Trophoblast cell (in vitro differentiated cells and primary cell): ENCODE measurements at regions not wholly inside any gene's neighbourhood (a gene's known extent, or its start where the extent isn't known, plus 50 kb on each side); places are given as distances from the start of the nearest gene placed in this dataset.

ENCODE experiments used
- DNase-seq, 2 donors: peaks; one replicate each; pipeline ENCODE4 v3.0.0-alpha.2; 2016
- H2AFZ ChIP-seq: 2 replicates; pipeline ENCODE4 v1.6.1; 2013; ENCODE audit warnings: low read length, moderate library complexity, mild to moderate bottlenecking; ENCODE audit not compliant: insufficient read depth, poor library complexity
- H2AK5ac ChIP-seq: 2 replicates; pipeline ENCODE4 v1.6.1; 2013; ENCODE audit warnings: mild to moderate bottlenecking, low read length
- H2BK120ac ChIP-seq: 2 replicates; pipeline ENCODE4 v1.6.1; 2013; ENCODE audit warnings: low read length, mild to moderate bottlenecking, moderate library complexity; ENCODE audit not compliant: insufficient read depth, poor library complexity
- H2BK12ac ChIP-seq: 2 replicates; pipeline ENCODE4 v1.6.1; 2013; ENCODE audit warnings: mild to moderate bottlenecking, low read length, moderate library complexity
- H2BK5ac ChIP-seq: 2 replicates; pipeline ENCODE4 v1.6.1; 2013; ENCODE audit warnings: low read length, low read depth, moderate library complexity, mild to moderate bottlenecking; ENCODE audit not compliant: poor library complexity
- H3K14ac ChIP-seq: 2 replicates; pipeline ENCODE4 v1.6.1; 2013; ENCODE audit warnings: mild to moderate bottlenecking, low read length
- H3K18ac ChIP-seq: 2 replicates; pipeline ENCODE4 v1.6.1; 2013; ENCODE audit warnings: mild to moderate bottlenecking, low read length
- H3K23ac ChIP-seq: 2 replicates; pipeline ENCODE4 v1.6.1; 2013; ENCODE audit warnings: low read length
- H3K27ac ChIP-seq: 2 replicates; pipeline ENCODE4 v1.5.1; 2013; ENCODE audit warnings: low read depth, mild to moderate bottlenecking, inconsistent platforms, low read length, moderate library complexity
- H3K27me3 ChIP-seq: 2 replicates; pipeline ENCODE4 v1.6.1; 2013; ENCODE audit warnings: inconsistent platforms, mild to moderate bottlenecking, low read length, moderate library complexity; ENCODE audit not compliant: insufficient read depth
- H3K36me3 ChIP-seq, 2 experiments: 1 replicate in 1 of 2; 2 replicates in 1 of 2; pipeline ENCODE4 v1.6.1; 2013; ENCODE audit warnings: low read length in 2 of 2, mild to moderate bottlenecking in 2 of 2, moderate library complexity in 1 of 2; ENCODE audit not compliant: insufficient read depth in 2 of 2, control insufficient read depth in 1 of 2
- H3K4ac ChIP-seq: 2 replicates; pipeline ENCODE4 v1.6.1; 2013; ENCODE audit warnings: low read depth, mild to moderate bottlenecking, low read length, moderate library complexity
- H3K4me1 ChIP-seq, 2 experiments: 1 replicate in 1 of 2; 2 replicates in 1 of 2; pipeline ENCODE4 v1.6.1; 2013; ENCODE audit warnings: low read length in 2 of 2, mild to moderate bottlenecking in 2 of 2, moderate library complexity in 1 of 2; ENCODE audit not compliant: insufficient read depth in 2 of 2, control insufficient read depth in 1 of 2
- H3K4me2 ChIP-seq: 2 replicates; pipeline ENCODE4 v1.6.1; 2013; ENCODE audit warnings: inconsistent platforms, mild to moderate bottlenecking, low read length, moderate library complexity
- H3K4me3 ChIP-seq: 2 replicates; pipeline ENCODE4 v1.5.1; 2013; ENCODE audit warnings: mild to moderate bottlenecking, low read depth, low read length, inconsistent platforms
- H3K79me1 ChIP-seq: one replicate; pipeline ENCODE4 v1.6.1; 2013; ENCODE audit warnings: low read length
- H3K79me2 ChIP-seq: 2 replicates; pipeline ENCODE4 v1.6.1; 2013; ENCODE audit warnings: low read length, mild to moderate bottlenecking; ENCODE audit not compliant: control insufficient read depth, insufficient read depth, poor library complexity
- H3K9ac ChIP-seq: 2 replicates; pipeline ENCODE4 v1.6.1; 2013; ENCODE audit warnings: mild to moderate bottlenecking, low read length
- H3K9me3 ChIP-seq: 2 replicates; pipeline ENCODE4 v1.6.1; 2013; ENCODE audit warnings: low read depth, mild to moderate bottlenecking, control low read depth, inconsistent platforms, low read length; ENCODE audit not compliant: insufficient read depth
- H4K12ac ChIP-seq: 2 replicates; pipeline ENCODE4 v1.6.1; 2013; ENCODE audit warnings: low read depth, mild to moderate bottlenecking, low read length, moderate library complexity
- H4K8ac ChIP-seq: 2 replicates; pipeline ENCODE4 v1.6.1; 2013; ENCODE audit warnings: low read depth, mild to moderate bottlenecking, low read length, moderate library complexity
- H4K91ac ChIP-seq: one replicate; pipeline ENCODE4 v1.6.1; 2013; ENCODE audit warnings: low read depth, mild to moderate bottlenecking, low read length, moderate library complexity
- WGBS: extraction: QIAGEN DNeasy Blood & Tissue Kit; methylation state at CpG from one replicate; pipeline ENCODE4 v1.1.7; 2013; ENCODE audit warnings: missing lambda C conversion rate; ENCODE audit not compliant: insufficient read length, insufficient coverage; ENCODE audit errors: extremely low coverage; 5-methylcytosine and 5-hydroxymethylcytosine counted together

GRCh38 chr20:39605361-39605760, 643.2 kb downstream of the DHX35 start:
- Histone ChIP-seq H3K4me2 (no peak overlapping the region), H3K9ac (no peak overlapping the region), H3K14ac (no peak overlapping the region), H3K9me3 (no peaks in the 10 kb centered on the region), H3K23ac (no peak overlapping the region), H3K36me3 (no peaks in the 10 kb centered on the region), H3K79me1 (no peaks in the 10 kb centered on the region), H3K79me2 (no peaks in the 10 kb centered on the region), H3K4me1 (peaks cover 4 to 6% of the 10 kb centered on the region in 2 experiments), H2BK120ac (no peak overlapping the region), H3K4ac (no peak overlapping the region), H2AFZ (no peak overlapping the region), H2BK12ac (no peak overlapping the region), H3K27me3 (no peaks in the 10 kb centered on the region), H2AK5ac (no peak overlapping the region), H4K12ac (no peak overlapping the region), H2BK5ac (no peak overlapping the region), H3K27ac (no peak overlapping the region), H3K18ac (no peak overlapping the region), H3K4me3 (no peak overlapping the region), H4K8ac (no peak overlapping the region), H4K91ac (no peak overlapping the region)
- 100% methylated on average over 1 of the region's 2 CpGs for WGBS
- DNase-seq, result no peak

DNA sequence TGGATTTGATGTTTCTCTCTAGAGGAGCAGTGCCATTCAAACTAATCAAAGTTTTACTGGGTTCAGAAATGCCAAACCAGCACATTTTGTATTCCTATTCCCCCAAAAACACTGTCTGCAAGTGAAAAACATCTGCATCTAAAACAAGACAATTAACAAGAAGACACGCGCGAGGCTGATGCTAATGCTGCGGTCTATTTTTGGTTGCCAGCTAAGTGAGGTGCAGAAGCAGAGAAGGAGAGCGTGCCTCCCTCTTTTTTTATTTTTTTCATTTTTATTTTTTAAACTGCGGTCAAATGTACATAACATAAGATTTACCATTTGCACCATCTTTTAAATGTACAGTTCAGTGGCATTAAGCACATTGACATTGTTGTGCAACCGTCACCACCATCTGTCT, 641.1 kb downstream of the DHX35 start:
- DNase-seq, result no peak
- H3K79me1 ChIP-seq, result no peaks in the 10 kb centered on the region
- no peak overlapping the region for H2BK120ac ChIP-seq
- no peaks in the 10 kb centered on the region for H3K9me3 ChIP-seq
- H3K4ac ChIP-seq, result no peak overlapping the region
- peaks cover 4 to 6% of the 10 kb centered on the region in 2 experiments for H3K4me1 ChIP-seq
- no peak overlapping the region for H3K4me2 ChIP-seq
- no peak overlapping the region for H3K18ac ChIP-seq
- no peak overlapping the region for H3K27ac ChIP-seq
- no peak overlapping the region for H3K14ac ChIP-seq
- H3K36me3 ChIP-seq, result no peaks in the 10 kb centered on the region
- H3K79me2 ChIP-seq, result no peaks in the 10 kb centered on the region
- no peak overlapping the region for H2AK5ac ChIP-seq
- no peak overlapping the region for H3K4me3 ChIP-seq
- no peak overlapping the region for H2BK5ac ChIP-seq
- H3K9ac ChIP-seq, result no peak overlapping the region
- no peak overlapping the region for H4K91ac ChIP-seq
- no peak overlapping the region for H2BK12ac ChIP-seq
- no peak overlapping the region for H4K12ac ChIP-seq
- WGBS, result no CpG with 5 or more reads among the region's 7 CpGs
- H3K27me3 ChIP-seq, result no peaks in the 10 kb centered on the region
- H3K23ac ChIP-seq, result no peak overlapping the region
- no peak overlapping the region for H2AFZ ChIP-seq
- no peak overlapping the region for H4K8ac ChIP-seq

- no peaks in the 10 kb centered on the region for H3K9me3 ChIP-seq
- WGBS, result no CpG with 5 or more reads among the region's 2 CpGs
- H3K23ac ChIP-seq, result no peak overlapping the region
- H3K27ac ChIP-seq, result no peak overlapping the region
- H3K4me3 ChIP-seq, result no peak overlapping the region
- no peaks in the 10 kb centered on the region for H3K27me3 ChIP-seq
- no peak overlapping the region for H4K8ac ChIP-seq
- no peaks in the 10 kb centered on the region for H3K79me1 ChIP-seq
- H3K14ac ChIP-seq, result no peak overlapping the region
- H2BK5ac ChIP-seq, result no peak overlapping the region
- H3K4me2 ChIP-seq, result no peak overlapping the region
- H2BK12ac ChIP-seq, result no peak overlapping the region
- peaks cover 4 to 6% of the 10 kb centered on the region in 2 experiments for H3K4me1 ChIP-seq
- no peak overlapping the region for H3K18ac ChIP-seq
- H3K4ac ChIP-seq, result no peak overlapping the region
- no peak overlapping the region for H2AK5ac ChIP-seq
- no peaks in the 10 kb centered on the region for H3K36me3 ChIP-seq
- no peak overlapping the region for H2AFZ ChIP-seq
- H2BK120ac ChIP-seq, result no peak overlapping the region
- no peak overlapping the region for H3K9ac ChIP-seq
- H3K79me2 ChIP-seq, result no peaks in the 10 kb centered on the region
- H4K12ac ChIP-seq, result no peak overlapping the region
- no peak for DNase-seq
- H4K91ac ChIP-seq, result no peak overlapping the region
Observed at GRCh38 chr20:39602649-39603048, 640.5 kb downstream of the DHX35 start.

DNA sequence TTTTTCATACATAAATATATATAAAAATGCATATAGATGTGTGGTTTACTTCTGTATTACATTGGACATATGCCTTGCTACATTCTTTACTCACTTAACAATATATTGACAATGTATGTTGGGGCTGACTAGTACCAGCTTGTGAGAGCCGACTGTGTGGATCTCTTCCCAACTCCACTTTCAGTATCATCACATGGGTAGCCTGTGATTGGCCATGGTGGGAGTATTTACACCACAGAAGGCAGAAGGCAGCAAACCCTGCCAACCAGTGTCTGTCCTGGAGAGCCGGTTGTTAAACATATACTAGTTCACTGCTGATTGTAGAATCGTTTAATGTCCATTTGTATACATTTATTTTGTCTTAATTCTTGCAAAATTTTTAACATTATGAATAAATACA, 638.7 kb downstream of the DHX35 start:
- H3K23ac ChIP-seq, result no peak overlapping the region
- H2BK120ac ChIP-seq, result no peak overlapping the region
- no peaks in the 10 kb centered on the region for H3K27me3 ChIP-seq
- H3K9ac ChIP-seq, result no peak overlapping the region
- H2AK5ac ChIP-seq, result no peak overlapping the region
- no peak overlapping the region for H4K91ac ChIP-seq
- H3K79me2 ChIP-seq, result no peaks in the 10 kb centered on the region
- H4K12ac ChIP-seq, result no peak overlapping the region
- no peak for DNase-seq
- no CpG with 5 or more reads among the region's 3 CpGs for WGBS
- H2BK5ac ChIP-seq, result no peak overlapping the region
- H2BK12ac ChIP-seq, result no peak overlapping the region
- no peak overlapping the region for H4K8ac ChIP-seq
- H3K4me3 ChIP-seq, result no peak overlapping the region
- no peak overlapping the region for H3K4me2 ChIP-seq
- no peak overlapping the region for H3K18ac ChIP-seq
- H3K9me3 ChIP-seq, result no peaks in the 10 kb centered on the region
- H3K4ac ChIP-seq, result no peak overlapping the region
- no peak overlapping the region for H3K14ac ChIP-seq
- no peaks in the 10 kb centered on the region for H3K36me3 ChIP-seq
- H3K79me1 ChIP-seq, result no peaks in the 10 kb centered on the region
- no peak overlapping the region for H3K27ac ChIP-seq
- H3K4me1 ChIP-seq, result peaks cover 4 to 6% of the 10 kb centered on the region in 2 experiments
- H2AFZ ChIP-seq, result no peak overlapping the region
